NCI-H1694 (cell line): ENCODE measurements at regions not wholly inside any gene's neighbourhood (a gene's known extent, or its start where the extent isn't known, plus 50 kb on each side); places are given as distances from the start of the nearest gene placed in this dataset.
"Not testable (repeated sequence)": the region's sequence is repeated elsewhere in the genome, so short reads cannot be mapped to it uniquely, and the experiment has no call there.

ENCODE experiments used
- DNase-seq: peaks from one replicate; lab custom pipeline; 2025; lab: John Stamatoyannopoulos, UW

DNA sequence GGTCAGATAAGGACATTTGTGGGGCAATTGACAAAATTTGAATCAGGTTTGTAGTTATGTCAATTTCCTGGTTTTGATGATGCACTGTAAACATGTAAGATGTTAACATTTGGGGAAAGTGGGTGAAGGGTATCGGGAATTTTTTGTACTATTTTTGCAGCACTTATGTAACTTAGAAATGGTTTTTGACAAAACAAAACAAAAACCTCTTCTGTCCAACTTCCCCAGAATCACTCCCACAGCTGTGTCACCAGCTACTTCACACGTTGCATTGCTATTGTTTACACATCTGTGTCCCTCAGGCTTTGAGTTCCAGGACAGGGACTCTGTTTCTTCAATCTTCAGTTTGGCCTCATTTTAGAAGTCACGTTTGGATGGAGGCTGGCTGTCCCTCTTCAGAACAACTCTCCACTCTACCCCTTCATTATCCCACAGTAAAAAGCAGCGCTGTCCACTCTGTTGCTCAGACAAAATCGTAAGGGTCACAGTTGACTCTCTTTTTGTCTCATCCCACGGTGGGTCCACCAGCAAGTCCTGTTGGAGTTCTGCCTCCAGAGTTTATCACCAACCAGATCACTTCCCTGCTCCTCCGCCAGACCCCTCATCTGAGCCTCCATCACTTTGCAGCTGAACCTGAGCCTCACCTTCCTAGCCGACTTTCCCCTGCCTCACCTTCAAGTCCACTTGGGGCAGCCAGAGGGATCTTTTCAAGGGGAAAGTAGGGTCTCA, 63.2 kb downstream of the NENF start:
- DNase-seq: no peak

DNA sequence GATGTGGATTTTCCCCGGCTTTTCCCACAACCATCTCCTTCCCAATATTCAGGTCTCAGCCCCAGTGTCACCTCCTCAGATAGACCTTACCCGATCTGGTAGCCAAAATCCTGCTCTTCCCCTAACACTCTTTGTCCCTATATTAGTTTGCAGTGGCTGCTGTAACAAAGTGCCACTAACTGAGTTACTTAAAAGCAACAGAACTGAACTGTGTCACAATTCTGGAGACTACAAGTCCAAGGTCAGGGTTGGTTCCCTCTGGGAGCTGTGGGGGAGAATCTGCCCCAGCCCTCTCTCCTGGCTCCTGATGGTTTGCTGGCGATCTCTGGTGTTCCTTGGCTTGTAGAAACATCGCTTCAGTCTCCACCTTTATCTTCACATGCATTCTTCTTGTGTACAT, 64.0 kb downstream of the NENF start:
- DNase-seq: no peak

DNA sequence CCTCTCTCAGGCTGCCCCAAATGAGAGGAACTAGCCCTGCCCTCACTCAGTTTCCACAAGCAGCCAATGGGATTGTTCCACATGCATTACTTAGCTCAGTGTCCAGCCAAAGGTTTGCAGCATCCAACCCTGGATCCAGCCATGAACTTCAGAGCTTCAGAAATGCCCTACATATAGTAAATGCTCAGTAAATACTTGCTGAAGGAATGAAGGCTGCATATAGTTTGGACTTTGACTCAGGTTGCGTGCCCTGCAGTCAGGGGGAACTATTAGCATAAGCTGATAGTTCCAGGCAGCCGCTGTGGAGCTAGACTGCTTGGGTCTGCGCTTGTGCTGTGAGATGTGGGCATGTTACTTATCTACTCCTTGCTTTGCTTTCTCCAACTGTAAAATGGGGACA, 64.8 kb downstream of the NENF start:
- no peak for DNase-seq

DNA sequence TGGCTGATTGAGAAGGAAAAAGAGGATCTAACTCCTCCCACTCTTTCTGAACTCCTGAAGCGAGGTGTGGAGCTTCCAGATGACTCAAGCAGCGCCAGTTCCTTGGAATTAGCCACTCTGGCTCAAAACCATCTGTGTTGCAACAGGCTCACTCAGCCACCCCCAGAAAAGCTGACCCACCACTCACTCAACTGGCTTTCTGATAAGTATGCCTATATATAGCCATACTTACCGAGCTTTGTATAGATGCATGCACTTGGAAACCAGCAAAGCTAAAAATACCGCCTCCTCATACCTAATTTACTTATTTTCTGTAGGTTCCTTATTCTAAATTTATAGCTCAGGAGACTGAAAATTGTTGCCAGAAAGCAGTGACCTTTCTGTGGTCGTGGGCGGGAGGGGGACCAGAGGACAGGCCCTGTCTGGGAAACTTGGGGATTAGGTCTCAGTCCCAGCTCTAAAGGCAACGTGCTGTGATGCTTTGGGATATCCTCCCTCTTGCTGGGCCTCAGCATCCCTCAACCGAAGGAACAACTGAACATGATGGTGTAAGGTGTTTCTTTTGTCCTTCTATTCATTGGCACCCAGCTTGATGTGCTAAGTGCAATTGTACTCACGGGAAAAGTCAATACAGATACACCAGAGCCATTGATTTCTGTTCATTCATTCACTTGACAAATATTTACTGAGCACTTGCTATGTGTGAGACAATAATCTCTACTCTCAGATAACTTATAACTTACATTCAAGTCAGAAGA, 65.7 kb downstream of the NENF start:
- no peak for DNase-seq

DNA sequence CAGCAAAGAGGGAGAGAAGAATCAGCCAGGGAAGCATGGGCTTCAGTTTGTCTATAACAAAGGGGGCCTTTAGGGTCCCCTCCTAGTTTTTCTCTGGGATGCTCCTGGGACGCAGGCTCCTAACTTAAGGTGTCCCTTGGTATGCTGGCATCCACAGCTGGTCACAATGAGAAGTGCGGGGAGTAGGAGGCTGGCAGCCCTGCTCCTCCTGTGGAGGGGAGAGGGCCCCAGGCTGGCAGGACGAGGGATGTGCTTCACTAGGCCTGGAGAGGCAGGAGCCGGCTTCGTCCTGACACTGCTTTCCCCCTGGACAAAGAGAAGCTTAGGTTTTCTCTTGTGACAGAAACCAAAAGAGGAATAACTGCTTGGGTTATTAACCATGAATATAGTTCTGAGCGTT, 67.6 kb downstream of the NENF start:
- DNase-seq: no peak

DNA sequence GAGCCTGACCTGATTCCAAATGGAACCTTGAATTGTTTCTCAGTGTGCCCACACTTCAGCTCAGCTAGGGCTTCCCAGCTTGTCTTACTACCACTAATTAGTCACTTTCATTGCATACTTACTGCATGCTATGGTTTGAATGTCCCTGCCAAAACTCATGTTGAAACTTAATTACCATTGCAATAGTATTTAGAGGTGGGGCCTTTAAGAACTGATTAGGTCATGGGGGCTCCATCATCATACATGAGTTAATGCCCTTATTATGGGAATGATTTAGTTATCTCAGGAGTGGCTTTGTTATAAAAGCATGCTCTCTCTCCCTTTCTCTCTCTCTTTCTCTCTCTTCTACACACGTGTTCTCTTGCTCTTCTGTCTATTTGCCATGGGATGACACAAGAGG, 68.3 kb downstream of the NENF start:
- no peak for DNase-seq

DNA sequence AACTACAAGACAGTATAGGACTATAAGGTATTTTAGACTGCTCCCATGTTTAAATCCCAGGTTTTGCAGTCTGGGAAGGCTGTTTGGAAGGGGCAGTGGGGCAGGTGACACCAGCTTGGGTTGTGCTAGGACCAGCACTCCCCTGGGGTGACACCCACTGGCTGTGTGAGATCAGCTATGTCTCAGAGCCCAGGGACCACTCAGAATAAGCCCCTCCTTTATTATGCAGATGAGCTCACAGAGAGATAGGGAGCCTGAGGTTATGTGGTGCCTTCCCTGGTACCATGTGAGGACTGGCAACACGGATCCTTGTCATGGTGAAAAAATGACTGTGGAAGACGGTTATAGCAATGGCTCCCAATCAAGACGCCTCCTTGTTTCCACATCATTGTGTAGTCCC, 71.0 kb downstream of the NENF start:
- DNase-seq: no peak

DNA sequence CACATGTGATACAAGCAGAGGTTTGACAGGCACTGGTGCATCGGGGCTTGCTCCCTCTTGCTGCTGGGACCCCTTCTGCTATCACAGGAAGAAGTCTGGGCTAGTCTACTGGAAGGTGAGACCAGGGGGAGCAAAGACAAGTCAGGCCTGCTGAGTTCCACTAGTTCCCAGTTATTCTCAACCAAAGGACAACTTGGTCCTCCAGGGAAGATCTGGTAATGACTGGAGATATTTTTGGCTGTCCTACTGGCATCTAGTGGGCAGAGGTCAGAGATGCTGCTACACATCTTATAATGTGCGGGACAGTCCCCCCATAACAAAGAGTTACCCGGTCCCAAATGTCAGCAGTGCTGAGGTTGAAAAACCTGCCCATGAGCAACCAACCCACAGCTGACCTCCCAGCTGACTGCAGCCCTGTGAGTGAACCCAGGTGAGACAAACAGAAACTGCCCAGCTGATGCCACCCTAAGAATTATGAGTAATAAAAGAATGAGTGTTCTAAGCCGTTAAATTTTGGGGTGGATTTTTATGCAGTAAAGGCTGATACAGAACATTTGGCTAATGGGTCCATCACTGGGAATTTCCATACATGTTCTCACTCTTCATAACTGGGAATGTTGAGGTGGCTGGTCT, 71.6 kb downstream of the NENF start:
- DNase-seq: no peak

DNA sequence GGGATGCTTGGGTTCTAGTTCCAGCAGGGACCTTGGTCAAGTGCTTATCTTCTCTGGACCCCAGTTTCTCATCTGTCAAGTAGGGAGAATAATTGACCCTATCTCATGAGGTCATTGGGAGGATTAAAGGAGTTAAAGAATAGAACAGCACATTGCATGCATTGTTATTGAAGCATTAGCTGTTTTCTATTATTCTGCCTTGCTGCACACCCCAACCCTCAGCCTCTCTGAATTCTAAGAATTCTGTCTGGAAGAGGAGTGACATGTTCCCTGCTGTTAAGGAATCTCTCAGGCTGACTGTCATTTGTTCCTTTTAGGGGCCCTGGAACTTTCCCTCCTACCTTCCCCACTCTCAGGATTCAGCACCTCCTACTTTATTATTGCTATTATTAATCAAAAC, 73.9 kb downstream of the NENF start:
- DNase-seq: no peak

DNA sequence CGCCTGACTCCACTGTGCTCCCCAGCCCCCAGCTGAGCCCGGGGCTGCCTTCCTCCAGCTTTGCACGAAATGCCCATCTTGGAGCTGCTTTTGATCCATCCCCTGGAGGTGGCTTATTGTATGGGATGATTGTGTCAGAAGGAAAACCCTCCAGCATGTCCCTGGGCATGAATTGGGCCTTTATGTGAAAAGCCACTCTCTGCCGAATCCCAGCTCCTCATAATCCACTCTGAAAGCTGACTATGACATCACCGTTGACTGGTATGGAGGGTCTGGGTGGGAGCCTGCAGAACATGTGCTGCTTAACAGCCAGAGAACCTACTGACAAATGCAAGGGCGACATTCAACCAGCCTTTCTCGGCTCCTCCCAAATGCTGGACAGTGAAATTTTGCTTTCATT, 74.6 kb downstream of the NENF start:
- DNase-seq: no peak

DNA sequence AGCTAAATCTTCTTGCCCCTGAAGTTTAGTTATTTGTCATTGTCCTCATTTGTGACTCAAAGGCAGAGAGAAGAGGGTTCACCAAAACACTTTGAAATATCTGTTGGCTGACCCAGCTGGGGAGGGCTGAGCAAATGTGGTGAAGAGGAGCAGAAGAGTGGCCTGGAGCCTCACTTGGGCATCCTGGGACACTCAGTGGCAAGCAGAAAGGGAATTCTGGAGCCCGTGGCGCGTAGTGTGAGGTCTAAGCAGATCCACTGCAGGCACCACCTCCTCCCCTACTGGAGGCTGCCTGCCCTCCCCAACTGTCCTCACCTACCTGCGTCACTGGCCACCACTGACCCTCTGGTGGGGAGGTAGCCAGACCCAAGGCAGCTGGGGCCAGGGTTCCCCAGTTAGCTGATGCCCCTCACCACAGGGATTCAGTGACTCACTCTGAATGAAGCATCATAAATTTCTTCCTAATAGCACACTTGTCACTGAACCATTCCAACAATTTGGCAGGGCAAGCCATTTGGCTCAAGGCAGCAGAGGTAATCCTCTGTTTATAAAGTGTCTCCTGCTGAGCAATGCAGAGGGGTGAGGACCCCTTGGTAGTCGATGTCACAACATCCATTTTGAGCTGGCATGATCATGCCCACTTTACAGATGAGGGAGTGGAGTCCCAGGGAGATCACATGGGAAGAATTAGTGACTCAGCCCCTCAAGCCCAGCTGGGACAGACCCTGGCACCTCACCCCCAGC, 80.3 kb downstream of the NENF start:
- no peak for DNase-seq

DNA sequence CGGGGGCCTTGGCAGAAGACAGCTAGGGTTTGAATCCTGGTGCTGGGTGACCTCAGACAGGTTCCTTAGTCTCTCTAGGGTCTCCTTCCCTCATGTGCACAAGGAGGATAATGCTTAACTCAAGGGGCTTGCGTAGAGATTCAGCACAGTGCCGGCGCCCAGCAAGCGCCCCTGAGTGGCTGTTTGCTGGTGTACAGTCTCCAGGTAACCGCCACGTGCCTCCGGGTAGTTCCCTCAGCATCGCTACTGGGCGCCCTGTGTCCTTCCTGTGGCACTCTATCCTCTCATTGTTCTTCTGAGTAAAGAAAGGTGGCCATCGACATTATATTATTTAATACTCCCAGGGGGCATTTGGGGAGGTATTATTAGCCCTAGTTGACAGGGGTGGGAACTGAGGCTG, 80.9 kb downstream of the NENF start:
- no peak for DNase-seq

DNA sequence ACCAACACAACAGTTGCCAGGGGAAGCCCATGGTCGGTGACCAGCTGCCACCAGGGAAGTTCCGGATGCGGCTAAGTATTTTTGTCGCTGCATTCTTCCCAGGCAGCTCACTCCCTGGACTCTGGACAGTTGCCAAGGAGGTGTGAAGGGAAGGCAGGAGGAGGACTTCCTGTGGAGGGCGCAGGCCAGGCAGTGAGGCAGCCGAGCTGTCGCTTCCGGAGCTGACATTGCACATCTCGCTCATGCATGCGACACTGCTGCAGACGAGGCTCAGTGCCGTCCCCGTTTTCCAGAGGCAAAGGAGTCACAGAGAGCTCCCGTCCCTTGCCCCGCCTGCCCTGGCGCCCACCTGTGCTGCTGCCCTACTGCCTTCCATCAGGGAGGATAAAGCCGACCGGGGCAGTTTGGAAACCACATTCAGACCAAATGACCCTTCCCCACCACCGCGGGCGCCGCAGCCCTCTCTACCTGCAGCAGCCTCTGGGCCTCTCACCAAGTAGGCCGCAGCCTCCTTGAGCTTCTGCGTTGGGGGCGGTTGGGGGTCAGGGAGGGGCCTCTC, 81.4 kb downstream of the NENF start:
- DNase-seq: no peak

DNA sequence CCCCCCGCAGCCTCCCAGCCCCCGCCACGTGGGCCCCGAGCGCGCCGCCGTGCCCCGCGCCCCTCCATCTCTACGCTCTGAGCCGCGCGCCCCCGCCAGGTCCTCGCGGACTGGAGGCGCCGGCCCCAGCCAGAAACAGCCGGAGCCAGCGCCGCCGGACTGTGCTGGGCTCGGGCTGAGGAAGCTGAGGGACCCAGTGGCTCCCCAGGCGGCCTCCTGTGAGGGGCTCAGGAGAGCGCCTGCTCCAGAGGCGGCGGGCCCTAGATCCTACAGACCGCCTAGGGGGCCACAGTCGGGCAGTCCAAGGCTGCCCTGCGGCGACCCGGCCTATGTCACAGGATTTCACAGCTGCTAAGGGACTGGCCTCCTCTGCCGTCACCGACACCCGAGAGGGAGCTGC, 82.1 kb downstream of the NENF start:
- no peak for DNase-seq

DNA sequence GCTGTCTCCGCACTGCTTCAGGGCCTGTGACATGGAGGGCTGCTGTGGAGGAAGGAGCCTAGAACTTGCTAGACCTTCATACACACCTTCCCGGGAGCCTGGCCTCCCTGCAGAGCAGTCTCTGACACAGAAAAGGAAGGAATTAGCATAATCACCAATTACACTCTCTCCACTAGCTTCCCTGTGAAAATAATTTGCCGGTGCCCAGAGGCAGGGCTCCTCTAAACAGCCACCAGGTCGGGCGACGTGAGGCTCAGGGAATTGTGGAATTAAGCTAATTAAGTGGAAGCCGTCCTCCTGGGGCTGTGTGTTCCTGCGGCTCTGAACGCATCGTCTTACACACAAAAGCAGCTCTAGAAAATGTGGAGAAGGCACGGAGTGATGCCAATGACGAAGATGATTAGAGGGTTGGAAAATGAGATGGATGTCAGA, 82.6 kb downstream of the NENF start:
- DNase-seq: no peak

DNA sequence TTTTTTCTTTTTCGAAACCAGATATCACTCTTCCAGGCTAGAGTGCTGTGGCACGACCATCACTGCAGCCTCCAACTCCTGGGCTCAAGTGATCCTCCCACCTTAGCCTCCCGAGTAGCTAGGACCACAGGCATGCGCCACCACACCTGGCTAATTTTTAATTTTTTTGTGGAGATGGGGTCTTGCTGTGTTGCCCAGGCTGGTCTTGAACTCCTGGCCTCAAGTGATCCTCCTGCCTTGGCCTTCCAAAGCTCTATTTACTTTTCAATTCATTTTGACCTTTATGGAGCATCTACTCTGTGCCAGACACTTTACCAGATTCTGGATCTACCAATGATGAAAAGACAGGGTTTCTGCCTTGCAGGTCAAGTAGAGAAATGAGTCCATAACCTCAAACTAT, 83.3 kb downstream of the NENF start:
- not testable (repeated sequence) for DNase-seq

DNA sequence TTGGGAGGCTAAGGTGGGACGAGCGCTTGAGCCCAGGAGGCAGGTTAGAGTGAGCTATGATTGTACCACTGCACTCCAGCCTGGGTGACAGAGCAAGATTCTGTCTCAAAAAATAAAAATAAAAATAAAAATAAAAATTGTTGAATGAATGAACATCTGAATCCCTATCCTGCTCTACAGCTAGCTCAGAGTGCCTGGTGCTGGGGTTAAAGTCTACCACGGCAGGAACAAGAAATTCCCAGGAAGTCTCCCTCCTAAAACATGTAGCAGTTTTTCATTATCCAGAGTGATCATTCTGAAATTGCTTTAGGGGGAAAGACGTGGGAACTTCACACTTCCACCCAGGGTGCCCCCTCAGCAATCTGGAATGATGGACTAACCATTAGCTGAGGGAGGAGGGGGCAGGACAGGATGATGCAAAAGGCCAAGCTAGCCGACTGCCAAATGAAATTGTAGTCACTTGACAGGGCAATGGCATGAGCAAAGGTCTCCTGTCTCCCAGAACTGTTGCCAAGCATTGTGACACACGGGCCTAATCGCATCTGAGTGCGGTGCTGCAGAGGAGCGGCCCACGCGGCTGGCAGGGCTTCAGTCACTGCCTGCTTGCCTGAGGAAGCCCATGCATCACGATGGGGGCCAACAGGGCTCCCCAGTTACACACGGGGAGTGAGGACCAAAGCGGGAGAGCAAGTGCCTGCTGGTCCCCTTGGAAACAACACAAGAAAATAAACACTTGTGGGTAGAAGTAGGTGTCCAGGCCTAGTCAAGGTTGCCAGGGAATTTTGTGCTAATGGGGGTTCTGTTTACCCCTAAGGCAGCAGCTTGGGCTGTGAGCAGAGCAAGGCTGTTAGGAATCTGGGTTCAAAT, 85.7 kb downstream of the NENF start:
- DNase-seq: no peak

DNA sequence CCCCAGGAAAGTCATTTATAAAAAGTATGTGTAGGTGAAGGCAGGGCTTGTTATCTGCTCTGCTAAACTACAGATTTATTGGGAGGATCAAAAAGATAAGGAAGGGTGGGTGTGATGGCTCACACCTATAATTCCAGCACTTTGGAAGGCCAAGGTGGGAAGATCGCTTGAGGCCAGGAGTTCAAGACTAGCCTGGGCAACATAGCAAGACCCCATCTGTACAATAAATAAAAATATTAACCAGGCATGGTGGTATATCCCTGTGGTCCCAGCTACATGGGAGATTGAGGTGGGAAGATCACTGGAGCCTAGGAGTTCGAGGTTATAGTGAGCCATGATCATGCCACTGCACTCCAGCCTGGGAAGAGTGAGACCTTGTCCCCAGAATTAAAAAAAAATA, 86.4 kb downstream of the NENF start:
- no peak for DNase-seq

DNA sequence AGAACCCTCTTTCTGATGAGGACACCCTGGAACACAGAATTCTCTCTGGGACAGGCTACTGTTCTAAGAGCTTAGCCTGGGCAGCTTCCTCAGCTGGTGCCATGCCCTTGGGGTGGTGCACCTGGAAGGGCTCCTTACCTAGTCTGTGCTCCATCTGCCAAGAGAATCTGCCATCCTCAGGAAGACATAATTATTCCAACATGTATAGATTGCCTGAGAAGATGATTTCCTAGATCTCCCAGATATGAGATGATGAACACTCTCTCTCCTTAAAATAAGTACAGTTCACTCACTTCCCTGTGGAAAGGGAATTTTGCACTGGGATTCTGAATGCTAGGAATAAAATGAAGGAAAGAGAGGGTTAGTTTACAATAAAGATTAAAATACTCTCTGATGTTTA, 87.6 kb downstream of the NENF start:
- DNase-seq: no peak

DNA sequence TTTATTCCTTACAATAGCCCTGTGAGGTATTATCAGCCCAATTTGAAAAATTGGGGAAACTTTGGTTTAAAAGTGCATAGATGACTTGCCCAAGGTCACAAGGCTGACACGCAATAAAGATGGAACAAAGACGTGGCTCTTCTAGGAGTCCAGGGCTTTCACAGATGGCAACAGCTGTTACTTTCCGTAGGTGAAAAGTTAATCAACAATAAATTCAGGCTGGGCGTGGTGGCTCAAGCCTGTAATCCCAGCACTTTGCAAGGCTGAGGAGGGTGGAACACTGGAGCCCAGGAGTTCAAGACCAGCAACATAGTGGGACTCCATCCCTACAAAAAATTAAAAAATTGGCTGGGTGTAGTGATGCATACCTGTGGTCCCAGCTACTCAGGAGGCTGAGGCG, 87.8 kb upstream of the ATF3 start:
- no peak for DNase-seq

DNA sequence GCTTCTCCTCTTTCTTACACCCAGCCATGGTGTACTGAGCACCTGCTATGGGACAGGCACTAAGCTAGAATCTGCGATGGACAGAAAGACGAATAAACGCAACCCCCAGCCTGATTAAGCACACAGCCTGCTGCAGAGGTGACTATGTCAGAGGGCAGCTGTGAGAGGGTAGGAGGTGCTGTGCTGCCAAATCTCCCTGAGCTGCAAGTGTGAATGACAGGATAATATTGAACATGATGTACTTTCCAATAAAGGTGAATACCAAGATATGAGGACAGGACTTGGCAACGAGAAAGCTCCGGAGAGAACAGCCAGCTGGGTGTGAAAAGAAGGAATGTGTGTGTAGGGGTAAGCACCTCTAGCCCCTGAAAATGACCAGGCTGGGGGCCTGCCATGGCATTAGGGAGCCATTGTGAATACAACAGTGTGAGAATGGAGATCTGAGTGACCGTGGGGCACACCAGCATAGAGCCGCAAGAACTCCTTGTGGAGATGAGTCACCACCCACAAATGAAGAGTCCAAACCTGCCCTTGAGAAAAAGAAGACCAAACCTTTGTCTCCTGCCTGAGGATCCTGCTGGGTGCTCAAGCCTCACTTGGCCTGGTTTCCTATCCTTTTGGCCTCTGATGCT, 83.0 kb upstream of the ATF3 start:
- no peak for DNase-seq
